HG03280 (cell line): ENCODE measurements at regions not wholly inside any gene's neighbourhood (a gene's known extent, or its start where the extent isn't known, plus 50 kb on each side); places are given as distances from the start of the nearest gene placed in this dataset.

Experiments used
- ATAC-seq: cut with Tn5 transposase; IDR thresholded peaks from one replicate; pipeline ENCODE4 v1.9.1; 2021; ENCODE audit warnings: mild to moderate bottlenecking, moderate library complexity; ENCODE audit not compliant: unreplicated experiment

DNA sequence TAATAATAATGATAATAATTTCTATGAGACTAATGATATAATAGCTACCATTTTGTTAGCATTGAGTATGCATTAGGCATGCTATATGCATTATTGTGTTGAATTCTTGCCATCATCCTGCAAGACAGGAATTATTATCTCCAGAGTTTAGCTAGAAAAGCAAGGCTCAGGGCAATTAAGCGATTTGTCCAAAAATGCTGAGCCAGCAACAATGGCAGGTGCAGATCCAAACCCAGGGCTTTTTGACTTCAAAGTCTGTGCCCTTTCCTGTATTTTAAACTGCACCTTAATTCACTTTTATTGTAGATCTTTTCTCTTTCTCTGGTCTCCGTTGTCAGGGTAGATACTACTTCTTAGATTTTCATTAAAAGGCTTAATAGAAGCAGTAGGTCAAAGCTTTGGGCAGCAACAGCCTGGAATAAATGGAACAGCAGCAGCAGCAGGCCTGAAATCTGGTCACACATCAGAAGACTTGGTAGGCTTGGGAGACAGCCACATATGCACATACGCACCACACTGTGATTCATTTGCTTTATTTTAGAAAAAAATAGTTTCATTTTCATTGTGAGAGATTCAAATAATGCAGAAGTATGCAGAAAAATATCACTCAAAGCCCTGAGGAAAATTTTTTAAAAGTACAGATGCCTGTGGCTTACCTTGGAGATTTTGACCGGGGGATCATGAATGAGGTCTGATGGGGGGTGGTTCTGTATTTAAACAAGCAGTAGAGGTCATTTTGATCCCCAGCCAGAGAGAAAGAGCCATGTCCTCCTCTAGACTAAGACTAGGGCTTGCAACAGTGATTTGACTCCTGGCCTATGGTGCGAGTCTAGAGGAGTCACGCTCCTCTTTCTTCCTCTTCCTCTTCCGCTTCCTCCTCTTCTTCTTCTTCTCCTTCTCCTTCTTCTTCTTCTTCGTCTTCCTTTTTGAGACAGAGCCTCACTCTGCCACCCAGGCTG, 455.7 kb downstream of the TSN start:
- no peak for ATAC-seq

GRCh38 chr2:122213312-122213711, 457.9 kb downstream of the TSN start:
- ATAC-seq, result no peak

- ATAC-seq, result no peak
Observed at GRCh38 chr2:122216071-122216470, 460.6 kb downstream of the TSN start.

DNA sequence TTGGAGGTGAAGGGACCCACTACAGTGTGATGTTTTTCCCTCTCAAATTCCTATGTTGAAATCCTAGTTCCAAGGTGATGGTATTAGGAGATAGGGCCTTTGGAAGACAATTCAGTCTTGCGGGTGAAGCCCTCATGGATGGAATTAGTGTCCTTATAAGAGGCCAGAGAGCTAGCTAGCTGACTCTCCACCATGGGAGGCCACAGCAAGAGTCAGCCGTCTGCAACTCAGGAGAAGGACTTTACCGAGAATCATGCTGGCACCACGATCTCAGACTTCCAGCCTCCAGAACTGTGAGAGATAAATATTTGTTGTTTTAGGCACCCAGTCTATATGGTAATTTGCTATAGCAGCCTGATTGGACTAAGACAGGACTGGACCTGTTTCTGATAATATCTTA, 461.4 kb downstream of the TSN start:
- ATAC-seq, result no peak

DNA sequence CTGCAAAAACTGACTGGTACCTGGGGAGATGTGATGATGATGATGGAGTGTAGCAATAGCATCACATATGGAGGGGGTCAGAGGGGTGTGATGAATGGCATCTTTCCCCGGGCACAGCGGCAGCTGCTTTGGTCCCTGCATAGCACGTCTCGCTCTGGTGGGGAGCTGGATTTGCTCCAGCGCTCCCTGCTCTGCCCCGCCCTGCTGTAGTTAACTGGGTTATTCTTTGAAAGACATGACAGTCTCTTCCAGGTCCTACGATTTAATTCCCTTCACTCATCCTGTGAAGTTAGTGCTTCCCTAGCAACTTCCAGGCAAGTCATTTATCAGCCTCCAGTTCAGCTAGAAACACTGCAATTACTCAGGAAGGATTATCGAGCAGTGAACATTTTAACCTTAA, 463.1 kb downstream of the TSN start:
- ATAC-seq, result no peak

GRCh38 chr2:122219504-122219903, 464.1 kb downstream of the TSN start:
- ATAC-seq, result no peak

DNA sequence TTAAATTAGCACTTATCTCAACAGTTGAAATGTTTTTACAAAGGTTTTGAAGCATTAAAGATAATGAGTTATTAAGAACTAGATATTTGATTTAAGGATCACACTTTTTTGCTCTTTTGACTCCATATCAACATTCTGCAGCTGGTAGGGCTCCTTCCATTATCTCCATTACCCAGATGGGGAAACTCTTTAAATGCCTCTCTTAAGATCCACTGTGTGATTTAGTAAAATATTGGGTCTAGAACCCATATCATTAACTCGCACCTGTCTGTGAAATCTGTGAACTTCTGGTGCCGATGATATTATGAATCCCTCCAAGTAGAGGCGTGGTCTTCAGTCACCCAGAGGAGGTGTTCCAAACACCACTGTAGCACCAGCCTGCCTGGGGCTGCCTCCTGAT, 466.2 kb downstream of the TSN start:
- ATAC-seq, result no peak

DNA sequence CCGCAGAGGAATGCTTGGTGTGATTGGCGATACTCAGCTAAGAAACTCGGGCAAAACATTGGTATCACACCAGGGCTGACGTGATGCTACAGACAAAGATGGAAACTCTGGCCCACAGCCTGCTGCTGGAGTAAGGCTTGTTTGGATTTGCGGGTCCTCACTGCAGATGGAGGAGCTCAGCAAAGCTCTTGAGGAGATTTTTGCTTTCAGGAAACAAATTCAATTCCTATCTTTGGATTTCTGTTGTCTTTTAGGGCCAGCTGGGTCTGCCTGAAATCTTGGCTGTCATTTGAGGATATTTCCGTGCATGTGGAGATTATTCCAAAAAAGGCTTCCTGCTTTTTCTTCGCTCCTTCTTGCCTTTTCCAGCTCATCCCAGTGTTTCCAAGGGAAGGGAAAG, 475.8 kb downstream of the TSN start:
- ATAC-seq, result no peak

DNA sequence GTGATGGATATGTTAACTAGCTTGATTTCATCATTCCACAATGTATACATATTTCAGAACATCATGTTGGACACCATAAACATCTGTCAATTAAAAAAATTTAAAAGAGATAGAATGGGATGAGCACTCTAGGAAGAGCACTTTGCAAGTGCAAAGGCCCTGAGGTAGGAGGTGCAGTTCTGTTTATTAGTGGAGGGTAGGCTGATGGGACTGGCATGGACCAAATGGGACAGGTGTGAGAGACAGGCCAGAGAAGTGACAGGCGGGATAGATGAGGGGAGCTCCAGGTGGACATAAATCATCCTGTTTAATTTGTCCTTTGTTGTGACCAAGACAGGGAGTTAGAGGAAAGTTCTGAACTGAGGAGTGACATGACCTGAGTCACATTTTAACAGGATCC, 477.9 kb downstream of the TSN start:
- no peak for ATAC-seq

DNA sequence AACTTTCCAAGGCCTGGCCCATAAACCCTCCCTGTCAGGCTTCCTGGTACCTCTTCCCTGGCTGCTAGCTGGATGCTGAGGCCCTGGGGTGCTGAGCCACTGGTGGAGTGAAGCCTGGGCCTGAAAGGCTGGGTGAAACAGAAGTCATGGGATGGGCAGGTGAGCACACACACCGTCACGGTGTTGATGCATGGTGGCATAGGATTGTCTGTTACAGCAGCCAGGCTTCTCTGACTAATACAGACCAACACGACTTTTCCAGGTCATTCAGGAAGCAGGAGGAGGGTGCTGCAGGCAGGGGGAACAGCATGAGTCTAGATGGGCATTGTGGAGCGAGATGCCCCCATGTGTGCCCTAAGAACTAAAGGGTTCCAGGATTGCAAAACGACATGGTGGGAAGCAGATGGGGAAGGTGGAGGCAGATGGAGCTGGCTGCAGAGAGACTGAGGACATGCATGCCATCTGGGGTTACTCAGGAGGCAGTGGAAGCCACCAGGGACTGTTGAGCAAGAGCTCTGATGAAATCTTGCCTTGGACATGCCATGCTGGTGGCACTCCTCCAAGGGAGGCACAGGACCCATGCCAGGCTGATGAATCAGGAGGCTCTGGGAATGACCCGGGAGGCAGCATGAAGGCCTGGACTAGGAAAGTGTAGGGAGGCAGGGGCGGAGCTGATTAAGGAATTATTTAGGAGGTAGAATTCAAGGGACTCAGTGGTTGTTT, 480.9 kb downstream of the TSN start:
- no peak for ATAC-seq

- ATAC-seq, result no peak
Observed at GRCh38 chr2:122236925-122237324, 481.5 kb downstream of the TSN start.

DNA sequence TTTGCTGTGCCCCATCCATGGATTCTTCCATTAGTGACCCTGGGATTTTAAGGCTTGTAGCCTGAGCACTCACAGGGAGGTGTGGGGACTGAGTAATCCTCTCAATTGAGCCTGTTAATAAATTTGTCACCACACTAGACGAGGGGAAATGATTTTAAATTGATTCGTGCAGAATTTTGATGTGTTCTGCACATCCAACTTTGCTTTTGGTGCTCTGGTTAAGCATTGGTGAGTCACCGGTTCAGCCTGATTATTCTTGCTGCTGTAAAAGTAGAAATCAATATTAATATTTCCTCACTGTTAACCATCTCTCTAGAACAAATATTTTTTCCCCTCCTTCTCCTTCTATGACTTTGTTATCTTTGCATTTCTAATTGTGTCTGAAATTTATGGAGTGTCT, 482.0 kb downstream of the TSN start:
- ATAC-seq, result no peak

DNA sequence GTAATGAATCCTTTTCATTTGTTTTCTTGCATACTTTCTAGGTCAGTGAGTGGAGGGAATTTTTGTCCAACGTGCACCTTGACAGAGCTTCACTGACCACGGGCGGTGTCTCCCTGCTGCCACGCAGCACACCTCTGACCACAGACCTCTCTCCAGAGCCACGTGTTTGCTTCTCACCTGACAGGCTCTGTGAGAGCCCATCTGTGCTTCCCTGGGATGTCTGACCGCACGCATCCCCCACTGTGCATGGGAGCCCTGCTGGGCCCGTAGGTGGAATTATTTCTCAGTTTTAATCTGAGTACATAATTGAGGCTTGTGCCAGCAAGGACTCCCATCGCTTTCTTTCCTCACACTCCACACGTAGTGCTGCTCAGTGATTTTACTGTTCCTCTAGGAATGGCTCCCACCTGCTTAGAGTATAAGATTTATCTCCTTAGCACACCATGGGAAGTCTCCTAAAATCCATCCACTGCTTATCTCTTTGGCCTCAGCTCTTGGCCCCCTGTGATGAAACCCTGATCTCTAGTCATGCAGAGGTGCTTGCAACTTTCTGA, 482.6 kb downstream of the TSN start:
- ATAC-seq, result no peak

GRCh38 chr2:122239440-122239839, 484.0 kb downstream of the TSN start:
- no peak for ATAC-seq

DNA sequence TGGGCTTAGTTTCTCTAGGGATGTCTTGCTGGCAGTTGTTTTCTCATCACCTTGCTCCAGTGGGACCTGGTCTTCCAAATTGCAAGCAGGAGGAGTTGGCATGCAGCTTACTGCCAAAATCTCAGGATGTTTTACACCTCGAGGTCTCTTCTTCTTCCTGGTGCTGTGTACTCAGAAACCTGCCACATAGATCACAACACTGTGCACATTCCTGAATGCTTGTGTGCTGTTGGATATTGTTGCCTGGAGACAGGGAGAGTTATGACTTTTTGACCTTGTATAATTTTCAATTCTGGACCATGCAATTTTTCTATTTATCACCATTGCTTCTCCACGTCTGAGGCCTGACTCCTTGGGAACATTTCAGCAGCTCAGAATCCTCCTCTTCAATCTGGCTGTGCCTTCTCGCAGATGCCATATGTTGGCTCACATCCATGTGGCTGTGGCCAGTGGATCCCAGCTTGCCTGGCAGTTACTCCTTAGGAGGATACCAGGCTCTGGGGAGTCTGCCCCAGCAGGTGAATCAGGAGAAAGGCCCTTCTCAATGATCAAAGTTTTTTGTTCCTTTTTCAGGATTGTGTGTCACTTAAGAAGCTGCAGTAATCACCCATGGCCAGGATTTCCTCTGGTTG, 489.3 kb downstream of the TSN start:
- ATAC-seq, result no peak

DNA sequence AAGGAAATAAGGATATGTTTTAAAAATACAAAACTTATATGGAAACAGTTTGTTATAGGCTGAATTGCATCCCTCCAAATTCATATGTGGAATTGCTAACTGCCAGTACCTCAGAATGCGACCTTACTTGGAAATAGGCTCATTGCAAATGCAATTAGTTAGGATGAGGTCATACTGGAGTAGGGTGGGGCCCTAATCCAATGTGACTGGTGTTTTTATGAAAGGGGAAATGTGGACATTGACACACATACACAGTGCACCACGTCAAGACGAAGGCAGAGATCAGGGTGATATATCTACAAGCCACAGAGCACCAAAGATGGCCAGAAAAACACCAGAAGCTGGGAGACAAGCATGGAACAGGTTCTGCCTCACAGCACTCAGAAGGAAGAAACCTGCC, 494.2 kb downstream of the TSN start:
- no peak for ATAC-seq

DNA sequence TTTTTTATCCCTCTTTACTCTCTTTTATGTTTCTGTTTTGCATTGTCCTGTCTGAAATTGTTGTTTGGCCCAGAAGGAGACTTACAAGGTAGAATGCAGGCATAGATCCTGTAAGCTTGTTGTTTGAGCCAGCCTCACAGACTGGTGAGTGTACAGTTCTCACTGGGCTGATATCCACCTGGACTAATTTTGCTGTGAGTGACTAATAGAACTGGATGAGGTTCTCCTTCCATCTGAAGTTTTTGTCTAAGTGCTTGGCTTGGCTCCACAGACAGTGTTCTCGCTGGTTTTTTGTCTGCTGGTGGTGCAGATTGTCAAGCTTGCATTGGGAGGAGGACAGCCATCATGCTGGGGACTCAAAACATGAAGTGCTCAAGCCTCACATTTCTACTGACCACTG, 495.7 kb downstream of the TSN start:
- ATAC-seq, result no peak

DNA sequence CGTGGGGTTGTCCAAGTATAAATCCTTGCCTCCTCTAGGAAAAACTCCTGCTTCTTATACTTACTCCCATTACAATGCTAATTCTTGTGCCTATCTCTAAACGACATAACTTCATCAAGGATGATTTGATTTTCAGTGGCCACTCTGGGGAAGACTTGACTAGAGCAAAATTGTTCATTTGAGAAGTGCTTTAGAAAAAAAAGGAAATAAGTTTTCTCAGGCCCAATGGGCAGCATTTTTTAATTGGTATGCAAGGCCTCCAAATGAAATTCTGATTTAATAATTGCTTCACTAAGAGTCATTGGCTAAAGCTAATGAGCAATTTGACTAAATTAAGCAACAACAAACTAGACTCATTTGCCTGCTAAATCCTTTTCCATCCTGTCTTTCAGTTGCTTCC, 496.1 kb downstream of the TSN start:
- no peak for ATAC-seq

DNA sequence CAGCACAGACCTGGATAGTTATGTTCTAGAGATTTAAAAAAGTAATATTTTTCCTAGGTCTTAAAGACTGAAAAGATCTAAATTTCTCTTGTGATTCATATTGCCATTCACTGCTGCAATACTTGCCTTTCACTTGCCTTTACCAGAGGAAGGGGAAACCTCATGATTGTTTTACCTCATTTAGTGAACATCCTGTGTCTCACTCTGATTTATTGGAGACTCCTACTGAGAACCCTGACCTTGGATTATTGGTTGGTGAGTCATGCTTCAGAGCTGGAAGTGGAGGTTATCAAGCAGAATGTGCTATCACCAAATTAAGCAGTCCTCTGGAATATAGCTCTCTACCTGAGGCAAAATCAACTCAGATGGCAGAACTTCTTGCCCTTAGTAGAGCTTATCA, 500.5 kb downstream of the TSN start:
- ATAC-seq, result no peak

DNA sequence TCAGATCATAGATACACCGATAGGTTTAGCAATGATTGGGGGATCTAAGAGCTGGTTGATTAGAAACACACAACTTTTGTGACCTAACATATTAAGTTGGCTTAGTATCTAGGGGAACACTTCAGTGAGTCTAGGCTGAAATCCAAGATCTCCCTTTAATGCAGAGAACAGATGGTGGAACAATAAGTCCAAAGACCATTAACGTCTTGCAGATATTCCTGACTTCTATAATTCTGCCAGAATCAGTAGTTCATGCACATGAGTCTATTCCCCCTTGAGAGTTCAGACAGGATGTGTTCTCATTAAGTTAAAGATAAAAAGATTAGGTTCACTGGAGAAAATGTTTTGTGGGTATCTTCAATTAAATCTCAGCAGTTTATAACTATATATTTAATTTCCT, 506.5 kb downstream of the TSN start:
- ATAC-seq, result no peak

DNA sequence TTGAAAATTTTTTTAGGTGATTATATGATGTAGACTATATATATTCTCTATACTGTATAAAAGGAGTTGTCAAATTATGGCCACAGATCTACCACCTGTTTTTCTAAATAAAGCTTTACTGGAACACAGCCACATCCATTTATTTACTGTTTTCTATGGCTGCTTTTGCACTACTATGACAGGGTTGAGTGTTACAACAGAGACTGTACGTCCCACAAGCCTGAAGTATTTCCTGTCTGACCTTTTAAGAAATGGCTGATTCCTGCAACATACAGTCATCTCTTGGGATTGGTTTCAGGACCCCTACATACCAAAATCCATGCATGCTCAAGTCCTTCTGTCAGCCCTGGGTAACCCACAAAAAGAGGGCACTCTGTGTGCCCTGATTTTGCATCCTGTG, 508.3 kb downstream of the TSN start:
- ATAC-seq, result no peak

DNA sequence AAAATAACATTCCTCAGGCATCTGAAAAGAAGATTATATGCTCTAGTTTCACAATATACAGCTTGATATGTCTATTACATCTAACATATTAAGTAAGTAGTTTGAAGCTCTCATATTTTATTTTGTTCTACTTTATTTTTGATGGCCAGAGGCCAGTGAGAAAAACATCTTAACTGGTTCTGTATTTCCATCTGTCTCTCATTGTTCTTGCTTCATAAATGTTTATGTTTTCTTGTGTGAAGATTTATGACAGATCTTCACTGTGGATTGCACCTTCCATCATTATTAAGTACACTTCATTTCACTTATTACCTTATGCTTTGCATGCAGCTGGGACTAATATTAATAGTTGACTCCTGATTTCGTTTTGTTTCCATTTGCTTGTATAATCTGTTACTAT, 511.2 kb downstream of the TSN start:
- no peak for ATAC-seq
